Activated CD8-positive, alpha-beta memory T cell treated with anti-CD3 and anti-CD28 coated beads, Interleukin-2, amount 50 U/mL, for 24 hours (primary cell): ENCODE measurements at regions not wholly inside any gene's neighbourhood (a gene's known extent, or its start where the extent isn't known, plus 50 kb on each side); places are given as distances from the start of the nearest gene placed in this dataset.
"Not testable (repeated sequence)": the region's sequence is repeated elsewhere in the genome, so short reads cannot be mapped to it uniquely, and the experiment has no call there.

Experiments used
- DNase-seq: peaks from one replicate; pipeline ENCODE4 v3.0.0-alpha.2; 2020; ENCODE audit errors: extremely low read depth

DNA sequence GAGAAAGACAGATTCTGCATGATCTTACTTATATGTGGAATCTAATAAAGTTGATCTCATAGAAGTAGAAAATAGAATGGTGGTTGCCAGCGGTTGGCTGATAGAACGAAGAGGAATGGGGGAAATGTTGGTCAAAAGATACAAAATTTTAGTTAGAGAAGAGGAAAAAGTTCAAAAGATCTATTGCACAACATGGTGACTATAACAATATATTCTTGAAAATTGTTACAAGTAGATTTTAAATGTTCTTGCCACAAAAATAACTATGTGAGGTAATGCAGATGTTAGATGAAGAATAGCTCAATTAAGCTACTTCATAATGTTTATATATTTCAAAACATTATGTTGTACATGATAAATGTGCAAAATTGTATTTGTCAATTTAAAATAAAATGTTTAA is 112.3 kb upstream of the SMIM30 start:
- no peak for DNase-seq

- DNase-seq, result no peak
These were observed 99.0 kb upstream of the SMIM30 start for GRCh38 chr7:113217314-113217713.

DNA sequence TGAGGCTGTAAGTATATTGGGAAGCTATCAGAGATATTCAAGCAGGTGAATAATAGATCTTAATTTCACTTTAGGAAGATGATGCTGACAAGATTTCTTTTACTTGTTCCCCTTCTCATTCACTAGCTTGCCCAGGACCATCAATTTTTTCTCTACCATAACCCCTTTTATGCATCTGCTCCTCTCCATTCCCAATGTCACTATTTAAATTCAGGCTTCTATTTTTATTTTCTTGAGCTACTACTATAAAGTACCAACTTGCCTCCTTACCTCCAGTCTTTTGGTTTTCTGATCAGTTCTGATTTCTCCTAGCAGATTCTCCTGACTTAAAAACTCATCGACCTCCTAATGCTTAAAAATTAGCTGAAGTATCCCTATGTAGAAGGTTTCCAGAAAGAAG is 97.7 kb upstream of the SMIM30 start:
- no peak for DNase-seq

- DNase-seq, result no peak
These were observed 91.3 kb upstream of the SMIM30 start for GRCh38 chr7:113209449-113210203.

- DNase-seq, result no peak
These were observed 89.6 kb upstream of the SMIM30 start for GRCh38 chr7:113207931-113208330.

DNA sequence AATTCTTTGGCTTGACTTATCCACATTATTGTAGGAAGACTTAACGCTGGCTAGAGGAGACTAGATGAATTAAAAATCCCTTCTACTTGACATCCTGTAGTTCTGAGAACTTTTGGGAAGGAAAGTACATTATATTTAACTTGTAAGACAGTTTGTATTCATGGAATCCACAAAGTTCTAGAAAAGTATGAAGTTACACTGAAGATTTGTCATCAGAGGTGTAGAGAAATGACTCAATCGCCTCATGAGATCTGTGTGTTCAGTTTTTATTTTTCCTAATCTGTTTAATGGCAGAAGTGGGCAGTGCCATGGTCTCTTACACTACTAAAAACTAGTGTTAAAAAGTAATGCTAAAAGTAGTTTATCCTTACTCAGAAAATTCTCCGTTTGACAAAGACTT is 89.1 kb upstream of the SMIM30 start:
- DNase-seq, result no peak

GRCh38 chr7:113204415-113204814 is 86.1 kb upstream of the SMIM30 start:
- DNase-seq, result no peak

- DNase-seq, result no peak
These were observed 83.9 kb upstream of the SMIM30 start for GRCh38 chr7:113202284-113202683.

DNA sequence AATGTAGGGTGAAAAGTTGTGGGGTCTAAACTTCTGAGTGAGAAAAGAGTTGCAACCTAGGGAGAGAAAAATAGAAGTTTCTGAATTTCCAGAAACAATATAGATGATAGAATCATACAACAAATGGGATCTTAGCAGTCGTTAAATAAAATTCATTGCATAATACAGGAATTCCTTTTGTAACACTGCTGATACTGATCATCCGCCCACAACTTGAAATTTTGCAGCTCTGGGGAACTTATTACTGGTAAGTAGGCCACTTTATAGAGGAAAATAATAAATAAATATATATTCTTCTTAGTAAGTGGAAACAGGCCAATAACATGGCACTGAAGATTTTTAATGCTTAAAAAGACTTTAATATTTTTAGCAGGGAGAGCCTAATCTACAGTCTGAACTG is 81.9 kb upstream of the SMIM30 start:
- DNase-seq, result no peak

- no peak for DNase-seq
These were observed 81.5 kb upstream of the SMIM30 start for GRCh38 chr7:113199841-113200240.

- no peak for DNase-seq
These were observed 80.8 kb upstream of the SMIM30 start for GRCh38 chr7:113199136-113199535.

DNA sequence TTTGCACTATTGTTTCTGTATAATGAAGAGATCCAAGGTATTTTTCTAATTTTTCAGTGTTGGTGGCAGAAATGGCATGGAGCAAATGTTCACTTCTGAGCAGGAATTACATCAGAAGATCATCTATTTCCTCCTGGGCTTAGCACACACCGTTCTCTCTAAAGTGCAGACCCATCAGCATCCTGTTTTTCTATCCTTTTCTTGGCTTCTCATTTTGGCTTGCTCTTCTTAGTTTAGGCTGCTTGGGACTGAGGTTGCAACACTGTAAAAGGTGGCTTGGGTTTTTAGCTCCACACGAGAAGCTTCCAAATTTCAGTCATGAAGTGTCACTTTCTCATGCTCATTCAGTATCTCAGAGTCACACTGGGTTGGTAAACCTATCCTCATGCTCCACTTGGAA is 79.9 kb upstream of the SMIM30 start:
- DNase-seq, result no peak

DNA sequence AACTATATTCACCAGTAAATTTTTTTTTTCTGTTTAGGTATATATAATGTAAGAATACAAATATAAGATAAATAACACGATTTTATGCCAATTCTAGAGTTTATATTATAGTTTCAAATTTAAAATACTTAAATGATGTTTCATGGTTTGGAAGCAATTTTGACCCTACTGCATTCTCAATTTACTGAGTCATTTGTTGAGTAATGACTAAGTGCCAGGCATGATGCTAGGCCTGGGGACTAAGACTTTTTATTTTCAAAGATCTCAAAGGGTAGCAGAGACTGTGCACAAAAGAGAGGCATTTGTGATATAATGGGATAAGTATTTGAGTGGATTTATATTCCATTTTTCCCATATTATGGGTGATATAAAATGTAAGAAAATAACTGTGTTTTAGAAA is 78.9 kb upstream of the SMIM30 start:
- DNase-seq, result no peak

DNA sequence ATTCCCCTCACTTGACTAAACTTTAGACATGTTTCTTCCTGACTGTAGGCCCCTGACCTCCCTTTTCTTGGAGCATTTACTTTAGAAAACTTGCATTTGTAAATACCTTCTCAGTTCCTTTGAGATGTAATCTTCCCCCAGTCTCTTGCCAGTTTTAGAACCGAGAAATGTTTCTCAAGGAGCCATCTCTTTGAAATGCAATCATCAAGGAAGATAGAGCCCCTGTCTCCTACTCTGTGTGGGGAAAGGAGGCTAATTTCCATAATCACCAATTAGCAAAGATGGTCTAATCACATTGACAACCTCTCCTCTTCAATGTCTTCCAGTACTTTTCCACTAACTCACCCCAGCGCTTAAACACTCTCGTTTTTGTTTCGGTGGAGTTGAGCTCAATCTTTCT is 70.0 kb upstream of the SMIM30 start:
- no peak for DNase-seq

DNA sequence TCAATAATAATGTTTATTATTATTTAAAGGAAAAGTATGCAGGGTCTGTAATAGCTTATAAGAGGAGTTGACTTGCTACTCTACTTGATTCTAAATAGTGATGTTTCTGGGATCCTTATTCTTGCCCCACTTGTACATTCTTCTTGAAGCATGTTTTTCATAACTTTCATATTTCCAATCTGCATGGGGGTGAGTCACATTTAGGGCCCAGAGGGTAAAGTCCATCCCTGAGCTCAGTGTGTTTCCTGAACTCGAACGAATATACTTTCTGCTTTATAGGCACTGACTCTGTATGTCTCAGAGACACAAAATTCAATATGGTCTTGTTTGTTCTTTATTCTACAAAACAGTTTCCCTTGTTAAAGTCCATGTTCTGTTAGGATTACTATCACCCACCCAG is 61.0 kb upstream of the SMIM30 start:
- DNase-seq, result no peak

GRCh38 chr7:113176836-113177235 is 58.5 kb upstream of the SMIM30 start:
- DNase-seq, result no peak

DNA sequence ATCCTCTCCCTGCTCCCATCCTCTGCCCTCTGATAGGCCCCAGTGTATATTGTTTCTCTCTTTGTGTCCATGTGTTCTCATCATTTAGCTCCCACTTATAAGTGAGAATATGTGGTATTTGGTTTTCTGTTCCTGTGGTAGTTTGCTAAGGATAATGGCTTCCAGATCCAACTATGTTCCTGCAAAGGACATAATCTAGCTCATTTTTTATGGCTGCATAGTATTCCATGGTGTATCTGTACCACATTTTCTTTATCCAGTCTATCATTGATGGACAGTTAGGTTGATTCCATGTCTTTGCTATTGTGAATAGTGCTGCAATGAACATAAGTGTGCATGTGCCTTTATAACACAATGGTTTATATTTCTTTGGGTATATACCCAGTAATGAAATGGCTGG is 57.8 kb upstream of the SMIM30 start:
- DNase-seq, result not testable (repeated sequence)

DNA sequence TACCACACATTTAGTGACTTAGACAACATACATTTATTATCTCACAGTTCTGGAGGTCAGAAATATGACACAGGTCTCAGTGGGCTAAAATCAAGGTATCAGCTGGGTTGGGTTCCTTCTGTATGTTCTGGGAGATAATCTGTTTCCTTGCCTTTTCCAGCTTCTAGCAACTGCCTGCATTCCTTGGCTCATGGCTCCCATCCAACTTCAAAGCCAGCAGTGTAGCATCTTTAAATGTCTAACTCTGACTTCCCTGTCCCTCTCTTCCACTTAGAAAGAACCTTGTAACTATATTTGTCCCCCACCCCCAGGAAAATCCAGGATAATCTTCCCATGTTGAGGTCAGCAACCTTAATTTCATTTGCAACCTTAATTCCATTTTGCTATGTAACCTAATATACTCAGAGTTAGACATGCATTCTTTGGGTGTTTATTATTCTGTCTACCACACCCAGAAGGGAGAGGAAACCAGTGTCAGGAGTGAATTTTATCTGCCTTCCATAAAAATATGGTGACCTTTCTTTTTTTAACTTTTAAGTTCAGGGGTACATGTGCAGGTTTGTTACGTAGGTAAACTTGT is 57.3 kb upstream of the SMIM30 start:
- DNase-seq, result no peak

GRCh38 chr7:113172726-113173125 is 54.4 kb upstream of the SMIM30 start:
- DNase-seq, result no peak

GRCh38 chr7:113170591-113170990 is 52.2 kb upstream of the SMIM30 start:
- DNase-seq, result no peak
